Heart left ventricle (tissue), 16 donors: ENCODE measurements at regions not wholly inside any gene's neighbourhood (a gene's known extent, or its start where the extent isn't known, plus 50 kb on each side); places are given as distances from the start of the nearest gene placed in this dataset.

Source experiments
- ATAC-seq, 4 donors: fragments of 200-7000 bp; cut with Tn5 transposase; one replicate each; pipeline ENCODE4 v1.9.1; 2020 to 2022; ENCODE audit warnings: moderate library complexity in 4 of 4, mild to moderate bottlenecking in 3 of 4, moderate number of reproducible peaks in 1 of 4
- DNase-seq, 5 donors: peaks; one replicate each; pipeline ENCODE4 v3.0.0-alpha.2; 2020
- H3K27ac ChIP-seq, 12 donors: fragments of 200-600 bp; sonication (generic) in 4 of 12; one replicate each; pipeline versions ENCODE4 v1.5.0 to v1.8.0; 2016 to 2022; ENCODE audit warnings: mild to moderate bottlenecking in 2 of 12
- H3K27me3 ChIP-seq, 9 donors: fragments of 200-600 bp; sonication (generic) in 2 of 9; one replicate each; pipeline versions ENCODE4 v1.5.1 to v1.8.0; 2016 to 2022; ENCODE audit warnings: mild to moderate bottlenecking in 3 of 9
- H3K36me3 ChIP-seq, 9 donors: fragments of 200-600 bp; sonication (generic) in 2 of 9; one replicate each; pipeline versions ENCODE4 v1.5.0 to v1.8.0; 2018 to 2022; ENCODE audit warnings: mild to moderate bottlenecking in 2 of 9
- H3K4me1 ChIP-seq, 12 donors: fragments of 200-600 bp; sonication (generic) in 4 of 12; one replicate each; pipeline versions ENCODE4 v1.5.0 to v1.8.0; 2016 to 2022; ENCODE audit warnings: mild to moderate bottlenecking in 3 of 12
- H3K4me3 ChIP-seq, 12 donors: fragments of 200-600 bp; sonication (generic) in 4 of 12; one replicate each; pipeline versions ENCODE4 v1.5.0 to v1.8.0; 2017 to 2022; ENCODE audit warnings: mild to moderate bottlenecking in 9 of 12, moderate library complexity in 4 of 12
- H3K9me3 ChIP-seq, 12 donors: fragments of 200-600 bp; sonication (generic) in 4 of 12; one replicate each; pipeline versions ENCODE4 v1.5.0 to v1.8.0; 2016 to 2022; ENCODE audit warnings: mild to moderate bottlenecking in 1 of 12
- CTCF ChIP-seq, 12 donors: fragments of 200-600 bp; sonication (generic) in 4 of 12; IDR thresholded peaks; one replicate each; pipeline versions ENCODE4 v1.5.0 to v1.8.0; 2018 to 2022; ENCODE audit warnings: antibody characterized with exemption in 12 of 12, mild to moderate bottlenecking in 5 of 12
- POLR2A ChIP-seq, 2 donors: fragments of 450-650 bp; IDR thresholded peaks; one replicate each; pipeline ENCODE4 v1.6.1; 2017; ENCODE audit warnings: antibody characterized with exemption in 2 of 2, mild to moderate bottlenecking in 2 of 2, moderate library complexity in 2 of 2
- WGBS, 4 donors: extraction: QIAGEN DNeasy Blood & Tissue Kit in 2 of 4; methylation state at CpG; one replicate each; pipeline versions ENCODE4 v1.1.5 to v1.1.7; 2013 to 2018; 5-methylcytosine and 5-hydroxymethylcytosine counted together
- intact Hi-C, 10 donors: fragments of 100-400 bp; cut with DNase I; formaldehyde crosslinking; loops; one replicate each; pipeline versions ENCODE4 v1.11.1 to v1.14.2; 2022
- donor health status: ischemic (EF 13 %, LVEDD 7.1; RV severe dilation, severe dysfunction).
- donor health status: healthy with polysubstance abuse.
- donor health status: DM: no; HTN: yes; CAD: no.
- donor health status: DM: no; HTN: no; CAD: no.
- donor health status: ischemic (EF 25% LVEDD 6.9; RV normal size, moderate dysfunction).
- donor health status: ischemic (EF 25% LVEDD 5.7; RV mildly dilated, moderate dysfunction).
- donor health status: healthy.
- donor health status: DM: yes; HTN: yes; CAD: no.
- donor health status: ischemic (EF 35%, LVEDD 5.7; RV mildly dilated, moderate dysfunction).
- donor health status: nonischemic (EF 11% LVEDD 7.7; RV severe dilation, severe dysfunction).
- donor health status: DM: yes; HTN: yes; CAD: no.
- donor health status: PGD.
- donor health status: ischemic (EF 29% LVEDD 5.4; RV normal size, mild dysfunction).
- donor health status: nonischemic (EF 23%, LVEDD 6.1; RV moderate dilation, normal function).

- TF ChIP-seq CTCF (IDR thresholded peaks at IDR 0.05): no peak
- no peak for TF ChIP-seq POLR2A (IDR thresholded peaks at IDR 0.05)
Measured at GRCh38 chr10:111801841-111802240, 381.7 kb downstream of the GPAM start.

GRCh38 chr10:111804781-111805180 lies 378.8 kb downstream of the GPAM start:
- no peaks in the 10 kb centered on the region for H3K4me1 ChIP-seq
- no peaks in the 10 kb centered on the region for H3K27me3 ChIP-seq
- DNase-seq: no peak
- H3K27ac ChIP-seq: no peak overlapping the region
- H3K4me3 ChIP-seq: no peak overlapping the region
- no peaks in the 10 kb centered on the region for H3K9me3 ChIP-seq
- intact Hi-C loops: no loop called here
- WGBS, 4 donors: 62 to 68% (median 67%) methylated on average over 3 of the region's 3 CpGs
- TF ChIP-seq POLR2A (IDR thresholded peaks at IDR 0.05): no peak
- TF ChIP-seq CTCF (IDR thresholded peaks at IDR 0.05): no peak
- H3K36me3 ChIP-seq: no peaks in the 10 kb centered on the region
- no peak for ATAC-seq

More at GRCh38 chr10:111801841-111802240, 381.7 kb downstream of the GPAM start:
- intact Hi-C loops: no loop called here
- H3K4me1 ChIP-seq: no peaks in the 10 kb centered on the region
- no peak for ATAC-seq
- no peak for DNase-seq
- no peak overlapping the region for H3K27ac ChIP-seq
- H3K4me3 ChIP-seq: no peak overlapping the region
- H3K9me3 ChIP-seq: peaks cover 0 to 8% (median 0%) of the 10 kb centered on the region in 12 donors
- no peaks in the 10 kb centered on the region for H3K27me3 ChIP-seq
- WGBS, 4 donors: 47 to 55% (median 50%) methylated on average over 2 of the region's 2 CpGs
- no peaks in the 10 kb centered on the region for H3K36me3 ChIP-seq

- Histone ChIP-seq H3K9me3 (no peaks in the 10 kb centered on the region), H3K4me3 (no peak overlapping the region), H3K4me1 (no peaks in the 10 kb centered on the region), H3K27ac (no peak overlapping the region), H3K36me3 (no peaks in the 10 kb centered on the region), H3K27me3 (no peaks in the 10 kb centered on the region)
- DNase-seq (no peak), ATAC-seq (no peak)
- WGBS, 4 donors: 68 to 78% (median 72%) methylated on average over 3 of the region's 3 CpGs
- intact Hi-C loops: no loop called here
- TF ChIP-seq POLR2A (IDR thresholded peaks at IDR 0.05) (no peak), CTCF (IDR thresholded peaks at IDR 0.05) (no peak)
Measured at GRCh38 chr10:111811517-111811916, 372.0 kb downstream of the GPAM start.

DNA sequence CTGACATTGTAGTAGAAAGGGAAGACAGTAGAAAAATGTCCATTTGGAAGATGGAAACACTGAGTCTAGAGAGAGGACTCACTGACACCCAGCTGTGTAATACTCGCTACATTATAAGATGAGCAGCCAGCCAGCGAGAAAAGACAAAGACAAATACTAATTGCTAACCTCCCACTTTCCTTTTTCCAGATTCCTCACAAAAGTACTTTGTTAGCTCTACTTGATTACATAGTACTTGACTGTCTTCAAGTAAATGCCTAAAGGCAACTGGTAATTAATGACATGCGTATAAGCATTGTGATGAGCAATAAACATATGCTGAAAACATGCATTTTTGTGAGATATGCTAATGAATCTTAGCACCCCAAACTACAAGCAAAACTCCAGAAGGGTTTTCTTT lies 363.1 kb downstream of the GPAM start:
- DNase-seq (no peak), ATAC-seq (no peak)
- Histone ChIP-seq H3K4me3 (no peak overlapping the region), H3K27me3 (no peaks in the 10 kb centered on the region), H3K36me3 (no peaks in the 10 kb centered on the region), H3K27ac (no peak overlapping the region), H3K4me1 (no peaks in the 10 kb centered on the region), H3K9me3 (no peaks in the 10 kb centered on the region)
- intact Hi-C loops: no loop called here
- TF ChIP-seq CTCF (IDR thresholded peaks at IDR 0.05): no peak
- 88 to 91% (median 89%) methylated on average over 3 of the region's 3 CpGs for WGBS, 4 donors
